ENCODE measurements at regions not wholly inside any gene's neighbourhood (a gene's known extent, or its start where the extent isn't known, plus 50 kb on each side); places are given as distances from the start of the nearest gene placed in this dataset.
"Not testable (repeated sequence)": the region's sequence is repeated elsewhere in the genome, so short reads cannot be mapped to it uniquely, and the experiment has no call there.

GRCh38 chr7:104959483-104959882, 54.5 kb upstream of the KMT2E start:
- H3K4me3 Mint-ChIP-seq; H2AFZ ChIP-seq (ENCODE audit: insufficient read depth, low read depth, low read length, poor library complexity, severe bottlenecking); CTCF ChIA-PET; DNase-seq; H3K9me3 ChIP-seq (ENCODE audit: control extremely low read depth in 1 of 3, control insufficient read depth in 2 of 3, insufficient read depth in 1 of 3, low read length in 2 of 3); H3K27me3 ChIP-seq (replicated peaks in 1 of 4; ENCODE audit: control extremely low read depth in 1 of 4, control insufficient read depth in 3 of 4, insufficient read depth in 4 of 4, low read length in 3 of 4); H3K4me3 ChIP-seq (ENCODE audit: control extremely low read depth in 1 of 5, extremely low read depth in 1 of 5, insufficient read depth in 1 of 5, low read depth in 2 of 5, low read length in 4 of 5); H3K27ac Mint-ChIP-seq; ATAC-seq (ENCODE audit: low read depth); H3K4me2 ChIP-seq (replicated peaks; ENCODE audit: low read depth, low read length, poor library complexity, severe bottlenecking); H3K27ac ChIP-seq (ENCODE audit: low read length in 2 of 2); H3K27me3 Mint-ChIP-seq; H3K9ac ChIP-seq (ENCODE audit: low read length); H3K9me3 Mint-ChIP-seq (ENCODE audit: insufficient read depth); H4K20me1 ChIP-seq (ENCODE audit: control insufficient read depth, insufficient read depth, low read length, poor library complexity, severe bottlenecking): not testable (repeated sequence)
- peaks cover 24 to 28% of the 10 kb centered on the region in 2 donors for H3K4me1 ChIP-seq (ENCODE audit: control insufficient read depth in 2 of 2, insufficient read depth in 2 of 2, low read length in 2 of 2)
- peaks cover 44% of the 10 kb centered on the region for H3K4me1 Mint-ChIP-seq
- POLR2A ChIA-PET = interaction anchor here (1.7 kb wide), 1 partner anchor 14 kb away, joined by 5 read pairs; no protein-coding TSS in a partner anchor
- intact Hi-C loops (cut with micrococcal nuclease) = loop anchor here (5.0 kb wide), 1 partner anchor 37 kb away; no protein-coding TSS in a partner anchor
- H3K79me2 ChIP-seq (ENCODE audit: control insufficient read depth, insufficient read depth, low read length) = peaks cover 50% of the 10 kb centered on the region
- peaks cover 6 to 31% of the 10 kb centered on the region in 2 experiments for H3K36me3 ChIP-seq (replicated peaks in 1 of 2; ENCODE audit: control extremely low read depth in 1 of 2, control insufficient read depth in 1 of 2, extremely low read depth in 1 of 2, insufficient read depth in 2 of 2, low read length in 1 of 2)
- WGBS (ENCODE audit: insufficient coverage) = no CpG with 5 or more reads among the region's 2 CpGs

- intact Hi-C loops (cut with micrococcal nuclease) = loop anchor here (2.0 kb wide), 1 partner anchor 14 kb away; no protein-coding TSS in a partner anchor
Measured at GRCh38 chr7:104960741-104961448, 53.1 kb upstream of the KMT2E start.

More at GRCh38 chr7:104960741-104961448, 53.1 kb upstream of the KMT2E start:
- H3K27ac Mint-ChIP-seq = peak overlapping the region; percentile 63
- peaks cover 0 to 5% (median 0%) of the 10 kb centered on the region in 3 donors for H3K9me3 ChIP-seq (ENCODE audit: control extremely low read depth in 1 of 3, control insufficient read depth in 2 of 3, insufficient read depth in 1 of 3, low read length in 2 of 3)
- no peaks in the 10 kb centered on the region for H4K20me1 ChIP-seq (ENCODE audit: control insufficient read depth, insufficient read depth, low read length, poor library complexity, severe bottlenecking)
- ATAC-seq (ENCODE audit: low read depth) (peak; percentile 41), DNase-seq (peak; percentile 57)
- no peak for TF ChIP-seq CTCF (IDR thresholded peaks at IDR 0.05)
- TF ChIP-seq EZH2 (IDR thresholded peaks at IDR 0.05; ENCODE audit: borderline replicate concordance, insufficient read depth, low read depth, low read length, poor library complexity, severe bottlenecking) = no peak
- H3K79me2 ChIP-seq (ENCODE audit: control insufficient read depth, insufficient read depth, low read length) = peaks cover 49% of the 10 kb centered on the region
- H2AFZ ChIP-seq (ENCODE audit: insufficient read depth, low read depth, low read length, poor library complexity, severe bottlenecking) = no peak overlapping the region
- peaks cover 6 to 37% of the 10 kb centered on the region in 2 experiments for H3K36me3 ChIP-seq (replicated peaks in 1 of 2; ENCODE audit: control extremely low read depth in 1 of 2, control insufficient read depth in 1 of 2, extremely low read depth in 1 of 2, insufficient read depth in 2 of 2, low read length in 1 of 2)
- H3K9me3 Mint-ChIP-seq (ENCODE audit: insufficient read depth) = peaks cover 2% of the 10 kb centered on the region
- CTCF ChIA-PET = interaction anchor here (1.1 to 1.6 kb wide), 3 partner anchors 10 to 21 kb away, joined by 4 read pairs; no protein-coding TSS in a partner anchor
- POLR2A ChIA-PET = interaction anchor here (0.8 kb wide), 1 partner anchor 20 kb away, joined by 3 read pairs; no protein-coding TSS in a partner anchor
- H3K4me1 Mint-ChIP-seq = peaks cover 42% of the 10 kb centered on the region
- WGBS (ENCODE audit: insufficient coverage) = 38% methylated on average over 1 of the region's 2 CpGs
- H3K9ac ChIP-seq (ENCODE audit: low read length) = no peak overlapping the region
- peak overlapping the region; percentile 5 for H3K4me3 Mint-ChIP-seq
- H3K27ac ChIP-seq (ENCODE audit: low read length in 2 of 2) = peak overlapping the region; percentile 15 to 50
- no peaks in the 10 kb centered on the region for H3K27me3 ChIP-seq (replicated peaks in 1 of 4; ENCODE audit: control extremely low read depth in 1 of 4, control insufficient read depth in 3 of 4, insufficient read depth in 4 of 4, low read length in 3 of 4)
- peak overlapping the region; percentile 5 for H3K4me2 ChIP-seq (replicated peaks; ENCODE audit: low read depth, low read length, poor library complexity, severe bottlenecking)
- H3K4me3 ChIP-seq (ENCODE audit: control extremely low read depth in 1 of 5, extremely low read depth in 1 of 5, insufficient read depth in 1 of 5, low read depth in 2 of 5, low read length in 4 of 5) = no peak overlapping the region
- H3K27me3 Mint-ChIP-seq = no peaks in the 10 kb centered on the region
- H3K4me1 ChIP-seq (ENCODE audit: control insufficient read depth in 2 of 2, insufficient read depth in 2 of 2, low read length in 2 of 2) = peaks cover 24 to 28% of the 10 kb centered on the region in 2 donors
